ENCODE measurements at regions not wholly inside any gene's neighbourhood (a gene's known extent, or its start where the extent isn't known, plus 50 kb on each side); places are given as distances from the start of the nearest gene placed in this dataset.

GRCh38 chr2:59630789-59631188 is 922.7 kb downstream of the BCL11A start:
- H3K4me3 ChIP-seq: no peak overlapping the region
- no peak for DNase-seq
- H3K36me3 ChIP-seq: no peaks in the 10 kb centered on the region
- H3K27ac ChIP-seq: no peak overlapping the region
- no peaks in the 10 kb centered on the region for H3K9me3 ChIP-seq
- no peaks in the 10 kb centered on the region for H3K27me3 ChIP-seq
- no peaks in the 10 kb centered on the region for H3K4me1 ChIP-seq
- TF ChIP-seq, protein P1, sequence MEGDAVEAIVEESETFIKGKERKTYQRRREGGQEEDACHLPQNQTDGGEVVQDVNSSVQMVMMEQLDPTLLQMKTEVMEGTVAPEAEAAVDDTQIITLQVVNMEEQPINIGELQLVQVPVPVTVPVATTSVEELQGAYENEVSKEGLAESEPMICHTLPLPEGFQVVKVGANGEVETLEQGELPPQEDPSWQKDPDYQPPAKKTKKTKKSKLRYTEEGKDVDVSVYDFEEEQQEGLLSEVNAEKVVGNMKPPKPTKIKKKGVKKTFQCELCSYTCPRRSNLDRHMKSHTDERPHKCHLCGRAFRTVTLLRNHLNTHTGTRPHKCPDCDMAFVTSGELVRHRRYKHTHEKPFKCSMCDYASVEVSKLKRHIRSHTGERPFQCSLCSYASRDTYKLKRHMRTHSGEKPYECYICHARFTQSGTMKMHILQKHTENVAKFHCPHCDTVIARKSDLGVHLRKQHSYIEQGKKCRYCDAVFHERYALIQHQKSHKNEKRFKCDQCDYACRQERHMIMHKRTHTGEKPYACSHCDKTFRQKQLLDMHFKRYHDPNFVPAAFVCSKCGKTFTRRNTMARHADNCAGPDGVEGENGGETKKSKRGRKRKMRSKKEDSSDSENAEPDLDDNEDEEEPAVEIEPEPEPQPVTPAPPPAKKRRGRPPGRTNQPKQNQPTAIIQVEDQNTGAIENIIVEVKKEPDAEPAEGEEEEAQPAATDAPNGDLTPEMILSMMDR (IDR thresholded peaks at IDR 0.05): no peak
- no peak for TF ChIP-seq POLR2A (IDR thresholded peaks at IDR 0.05)

GRCh38 chr2:59627599-59627998 is 925.9 kb downstream of the BCL11A start:
- TF ChIP-seq, protein P1 (IDR thresholded peaks at IDR 0.05): no peak
- TF ChIP-seq POLR2A (IDR thresholded peaks at IDR 0.05): no peak
- Histone ChIP-seq H3K27ac (no peak overlapping the region), H3K4me1 (no peaks in the 10 kb centered on the region), H3K9me3 (no peaks in the 10 kb centered on the region), H3K27me3 (no peaks in the 10 kb centered on the region), H3K4me3 (no peak overlapping the region), H3K36me3 (no peaks in the 10 kb centered on the region)
- no peak for DNase-seq

GRCh38 chr2:59622599-59623308 is 930.7 kb downstream of the BCL11A start:
- Histone ChIP-seq H3K4me3 (no peak overlapping the region), H3K36me3 (no peaks in the 10 kb centered on the region), H3K27me3 (no peaks in the 10 kb centered on the region), H3K4me1 (no peaks in the 10 kb centered on the region), H3K27ac (no peak overlapping the region), H3K9me3 (no peaks in the 10 kb centered on the region)
- DNase-seq: no peak
- TF ChIP-seq POLR2A (IDR thresholded peaks at IDR 0.05): no peak
- TF ChIP-seq, protein P1 (IDR thresholded peaks at IDR 0.05): no peak

DNA sequence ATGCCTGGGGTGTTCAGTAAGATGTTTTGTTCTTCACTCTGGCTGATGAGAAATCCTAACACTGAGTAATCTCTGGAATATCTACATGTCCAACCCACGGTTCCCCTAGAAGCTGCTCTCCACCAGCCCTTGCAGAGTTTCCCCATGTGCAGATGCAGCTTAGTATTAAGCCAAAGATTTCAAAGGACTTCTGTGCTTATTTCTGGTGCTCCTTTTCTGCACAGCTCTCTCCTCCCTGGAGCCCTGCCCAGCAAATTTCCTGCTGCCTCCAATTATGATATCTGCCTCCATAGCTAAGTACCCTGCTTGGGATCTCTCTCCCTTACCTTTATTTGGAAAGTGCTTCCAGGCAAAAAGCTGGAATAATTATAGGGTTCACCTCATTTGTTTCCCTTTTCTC is 949.3 kb downstream of the BCL11A start:
- H3K27ac ChIP-seq: no peak overlapping the region
- H3K9me3 ChIP-seq: peaks cover 0 to 3% (median 0%) of the 10 kb centered on the region in 4 donors
- TF ChIP-seq, protein P1 (IDR thresholded peaks at IDR 0.05): no peak
- no peak for TF ChIP-seq POLR2A (IDR thresholded peaks at IDR 0.05)
- no peak overlapping the region for H3K4me3 ChIP-seq
- no peaks in the 10 kb centered on the region for H3K27me3 ChIP-seq
- H3K4me1 ChIP-seq: no peaks in the 10 kb centered on the region
- H3K36me3 ChIP-seq: no peaks in the 10 kb centered on the region
- DNase-seq: no peak

DNA sequence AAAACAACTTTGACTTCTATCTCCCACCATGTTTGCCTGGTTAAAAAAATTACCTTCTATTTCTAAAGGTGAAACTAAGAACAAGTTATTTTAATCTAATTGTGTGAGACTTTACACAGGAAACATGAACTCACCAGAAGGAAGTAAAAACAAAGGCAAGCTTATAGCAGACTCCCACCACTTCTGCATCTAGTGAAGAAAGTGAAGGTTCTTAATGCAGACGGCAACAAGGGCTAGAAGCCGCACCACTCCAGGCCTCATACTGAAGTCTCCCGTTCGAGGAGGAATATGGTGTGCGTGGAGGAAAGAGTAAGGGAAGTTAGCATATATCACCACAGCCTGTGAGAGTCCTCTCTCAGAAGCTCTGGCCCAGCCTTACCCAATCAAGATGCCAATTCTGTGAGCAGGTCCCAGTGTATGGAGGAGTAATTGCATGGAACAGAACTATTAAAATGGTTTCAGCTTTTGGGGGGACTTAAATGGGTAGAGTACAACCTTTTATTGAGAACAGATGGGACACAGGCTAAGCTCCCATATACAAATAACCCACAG is 958.7 kb downstream of the BCL11A start:
- Histone ChIP-seq H3K9me3 (no peaks in the 10 kb centered on the region), H3K27me3 (no peaks in the 10 kb centered on the region), H3K36me3 (no peaks in the 10 kb centered on the region), H3K4me1 (no peaks in the 10 kb centered on the region), H3K27ac (no peak overlapping the region), H3K4me3 (no peak overlapping the region)
- no peak for DNase-seq
- no peak for TF ChIP-seq POLR2A (IDR thresholded peaks at IDR 0.05)
- TF ChIP-seq, protein P1 (IDR thresholded peaks at IDR 0.05): no peak

Measured in Peyer's patch (tissue), 4 donors.